Activated CD8-positive, alpha-beta memory T cell treated with anti-CD3 and anti-CD28 coated beads, Interleukin-2, amount 50 U/mL, for 24 hours (primary cell): ENCODE measurements at regions not wholly inside any gene's neighbourhood (a gene's known extent, or its start where the extent isn't known, plus 50 kb on each side); places are given as distances from the start of the nearest gene placed in this dataset.
"Not testable (repeated sequence)": the region's sequence is repeated elsewhere in the genome, so short reads cannot be mapped to it uniquely, and the experiment has no call there.

ENCODE experiments used
- DNase-seq: peaks from one replicate; pipeline ENCODE4 v3.0.0-alpha.2; 2020; ENCODE audit errors: extremely low read depth

DNA sequence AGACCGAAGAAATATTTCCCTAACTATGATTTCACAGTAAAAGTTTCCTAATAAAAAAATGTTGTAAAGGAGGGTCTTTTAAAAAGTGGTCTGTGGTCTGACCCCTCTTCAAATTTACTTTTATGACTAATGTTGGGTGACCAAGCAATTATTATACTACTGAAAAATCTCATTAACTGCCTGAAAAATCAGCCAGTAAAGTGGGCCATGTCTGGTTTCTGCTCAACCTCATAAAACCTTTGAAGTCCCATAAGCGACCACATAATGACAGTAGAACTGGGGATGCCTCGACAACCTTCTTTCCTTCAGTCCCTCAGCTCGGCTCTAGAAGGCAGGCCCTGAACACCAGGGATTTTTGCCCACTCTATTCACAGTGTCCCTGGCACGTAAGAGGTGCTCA, 434.3 kb downstream of the EFNB2 start:
- DNase-seq: no peak

DNA sequence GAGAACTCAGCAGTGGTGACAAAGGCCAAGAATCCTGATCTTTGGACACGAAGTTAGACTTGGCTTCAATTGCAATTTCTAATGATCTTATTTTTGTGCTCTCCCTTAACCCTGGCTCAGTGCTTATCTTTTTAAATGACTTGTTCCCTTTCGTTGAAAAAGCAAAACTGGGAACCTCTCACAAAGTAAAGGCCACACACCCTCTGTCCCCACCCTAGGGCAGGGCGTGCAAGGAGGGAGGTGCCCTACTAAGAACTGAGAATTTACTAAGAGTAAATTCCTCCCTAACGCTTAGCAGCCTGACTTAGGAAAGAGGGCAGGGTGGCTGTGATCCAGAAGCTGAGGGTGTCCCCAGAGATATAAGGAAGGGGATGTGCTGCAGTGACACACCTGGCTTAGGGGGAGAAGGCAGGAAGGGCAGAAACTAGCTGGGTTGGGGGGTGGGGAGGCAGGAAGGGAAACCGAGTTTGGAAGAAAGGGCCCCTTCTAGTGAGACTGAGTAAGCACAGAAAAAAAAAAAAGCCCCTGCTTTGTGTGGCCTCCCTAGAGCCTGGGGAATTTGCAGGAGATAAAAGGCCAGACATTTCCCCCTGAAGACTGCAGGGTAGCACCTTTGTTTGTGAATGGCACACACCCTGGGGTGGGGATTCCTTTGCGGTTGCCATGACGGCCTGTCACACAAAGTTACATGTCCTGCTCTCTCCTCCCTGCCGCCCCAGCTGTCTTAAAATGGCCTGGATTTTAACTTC, 435.1 kb downstream of the EFNB2 start:
- DNase-seq: no peak

DNA sequence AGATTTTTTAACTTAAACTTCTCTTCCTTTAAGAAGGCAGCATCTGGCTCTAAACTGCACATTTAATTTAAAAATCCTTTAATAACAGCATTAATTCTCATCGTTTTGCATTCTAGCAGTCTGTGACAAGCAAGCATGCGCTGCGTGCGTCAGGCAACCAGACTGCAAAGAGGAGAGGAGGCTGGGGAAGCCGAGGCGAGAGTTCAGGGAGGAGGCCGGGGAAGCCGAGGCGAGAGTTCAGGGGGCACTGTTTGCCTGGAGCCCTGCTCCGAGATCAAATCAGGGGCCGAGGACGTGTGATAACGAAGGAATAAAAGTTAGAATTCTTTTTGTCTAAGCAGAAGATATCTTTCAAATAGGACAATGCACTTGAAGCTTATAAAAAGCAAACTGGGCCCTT, 435.7 kb downstream of the EFNB2 start:
- DNase-seq: no peak

DNA sequence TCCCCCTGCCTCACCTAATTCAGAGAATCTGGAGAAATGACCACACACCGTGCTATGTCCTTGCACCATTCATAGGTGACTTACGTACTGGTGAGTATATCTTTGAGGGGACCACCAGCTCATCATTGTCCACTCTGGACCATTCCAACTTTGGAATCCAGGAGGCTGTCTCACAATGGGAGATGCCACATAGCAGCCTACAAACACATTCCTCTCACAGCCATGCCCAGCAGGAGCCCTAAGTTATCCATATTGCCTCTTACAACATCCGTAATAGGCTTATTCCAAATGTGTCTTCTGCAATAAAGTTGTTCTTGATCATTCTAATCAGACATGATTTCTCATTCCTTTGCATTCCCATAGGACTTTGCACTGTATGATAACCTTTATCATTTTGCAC, 436.7 kb downstream of the EFNB2 start:
- DNase-seq: no peak

DNA sequence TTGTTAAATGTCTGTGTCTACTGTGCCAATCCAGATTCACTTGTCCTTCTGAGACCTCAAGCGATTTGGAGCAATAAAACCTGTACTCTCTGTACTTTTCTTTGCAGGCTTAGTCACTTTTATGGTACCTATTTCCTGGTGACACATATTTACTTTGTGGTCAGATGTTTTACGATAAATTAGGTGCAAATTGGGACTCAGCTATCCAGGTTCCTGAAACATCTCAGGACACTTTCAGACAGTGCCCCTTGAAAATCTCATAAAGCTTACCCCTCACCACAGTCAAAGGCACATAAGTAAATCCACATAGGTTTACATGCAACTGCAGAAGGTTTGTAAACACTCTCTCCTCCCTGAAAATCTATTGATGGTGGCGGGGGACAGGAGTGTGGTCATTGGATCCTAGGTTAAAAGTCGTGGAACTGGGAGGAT, 438.8 kb downstream of the EFNB2 start:
- DNase-seq: no peak

DNA sequence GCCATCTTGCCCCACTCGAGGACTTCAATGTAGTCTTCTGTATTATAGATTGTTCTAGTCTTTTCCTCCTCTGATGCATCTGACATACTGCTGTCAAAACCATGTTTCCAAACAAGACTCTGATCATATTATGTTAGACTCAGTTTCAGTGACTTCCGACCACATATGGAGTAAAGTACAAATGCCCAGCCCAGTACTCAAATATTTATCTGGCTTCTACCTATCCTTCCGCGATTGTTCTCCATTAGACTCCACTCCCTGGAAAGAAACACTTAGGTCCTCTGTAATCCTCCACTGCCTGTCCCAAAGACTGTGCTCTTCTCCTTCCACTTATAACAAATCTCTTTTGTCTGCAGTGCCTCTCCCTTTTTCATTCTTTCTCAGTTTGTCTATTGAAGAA, 439.5 kb downstream of the EFNB2 start:
- DNase-seq: no peak

DNA sequence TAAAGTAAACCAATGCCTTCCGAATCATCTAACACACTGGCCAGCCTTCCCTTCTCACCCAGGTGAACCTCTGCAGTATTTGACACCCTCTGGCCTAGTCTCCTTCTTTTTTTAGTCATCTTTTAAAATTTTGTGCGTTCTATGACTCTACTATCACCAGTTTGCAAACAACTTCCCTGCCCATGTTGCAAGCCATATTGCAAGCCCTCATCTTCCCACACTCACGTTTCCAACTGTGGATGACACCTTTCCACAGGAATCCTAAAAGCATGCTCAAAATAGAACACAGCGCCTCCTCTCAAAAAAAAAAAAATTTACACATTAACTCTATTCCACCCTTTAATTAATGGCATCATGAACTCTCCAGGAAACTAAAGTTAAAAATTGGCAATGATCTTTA, 440.1 kb downstream of the EFNB2 start:
- no peak for DNase-seq

DNA sequence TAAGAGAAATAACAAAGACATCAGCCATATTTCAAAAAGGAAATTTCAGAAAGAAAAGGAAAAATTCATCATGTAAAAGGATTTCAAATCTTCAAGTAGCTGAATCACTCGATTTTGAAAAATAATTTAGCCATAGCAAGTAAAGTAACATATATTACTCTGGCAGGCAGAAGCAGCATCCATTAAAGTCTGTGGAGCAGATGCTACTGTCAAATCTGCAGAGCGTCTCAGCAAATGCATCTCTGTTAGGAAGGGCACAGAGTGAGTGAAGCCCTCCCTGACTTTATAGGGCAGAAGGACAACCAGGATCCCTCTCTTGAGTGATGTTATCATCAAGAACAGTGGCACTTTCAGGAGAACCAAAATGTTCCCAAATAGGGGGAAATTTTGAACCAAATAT, 445.5 kb downstream of the EFNB2 start:
- no peak for DNase-seq

DNA sequence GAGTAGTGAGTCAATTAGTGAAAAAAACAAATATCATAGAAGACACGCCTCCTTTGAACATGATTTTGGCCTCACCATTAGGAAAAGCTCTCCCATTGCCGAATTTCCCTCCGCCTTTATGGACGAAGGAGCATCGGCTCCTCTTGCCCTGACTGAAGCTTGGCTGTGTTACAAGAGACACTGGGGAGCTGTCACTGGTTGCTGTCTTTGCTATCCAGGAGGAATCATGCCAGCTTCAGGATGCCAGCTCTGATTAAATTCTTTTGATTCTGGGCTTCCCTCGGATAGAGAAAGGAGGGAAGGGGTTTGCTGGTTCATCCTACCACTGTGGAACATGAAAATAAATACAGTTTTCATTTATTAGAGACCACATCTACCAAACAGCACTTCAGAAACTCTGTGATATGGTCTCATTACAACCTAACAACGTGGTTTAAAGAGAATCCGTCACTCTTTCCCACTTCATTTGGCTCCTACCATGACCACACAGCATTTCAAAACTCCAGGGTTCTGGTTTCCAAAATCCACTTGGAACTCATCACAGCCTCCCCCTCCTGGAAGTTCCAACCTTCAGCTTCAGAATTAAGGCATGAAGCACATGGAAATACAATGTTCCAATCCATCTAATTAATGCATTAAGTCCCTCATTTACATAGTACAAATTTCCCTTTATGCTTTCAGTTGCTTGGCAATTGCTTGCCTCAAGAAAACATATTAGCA, 446.0 kb downstream of the EFNB2 start:
- DNase-seq: no peak

DNA sequence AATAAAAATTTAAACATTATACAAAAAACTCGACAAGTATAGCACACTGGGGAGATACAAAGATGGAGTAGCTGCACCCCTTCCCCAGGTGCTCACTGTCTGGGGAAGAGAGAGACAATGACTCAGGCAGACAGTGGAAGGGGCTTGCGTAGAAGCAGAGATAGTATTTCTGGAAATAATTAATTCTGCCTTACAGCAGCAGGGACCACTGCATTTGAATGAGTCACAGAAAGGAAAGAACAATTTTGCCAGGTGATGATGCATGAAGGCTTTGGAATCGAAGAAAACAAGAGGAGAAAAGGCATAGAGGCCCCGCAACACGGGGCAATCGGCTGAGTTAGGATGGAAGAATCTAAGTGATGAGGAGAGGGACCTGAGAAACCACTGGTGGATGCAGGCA, 447.4 kb downstream of the EFNB2 start:
- DNase-seq: no peak

DNA sequence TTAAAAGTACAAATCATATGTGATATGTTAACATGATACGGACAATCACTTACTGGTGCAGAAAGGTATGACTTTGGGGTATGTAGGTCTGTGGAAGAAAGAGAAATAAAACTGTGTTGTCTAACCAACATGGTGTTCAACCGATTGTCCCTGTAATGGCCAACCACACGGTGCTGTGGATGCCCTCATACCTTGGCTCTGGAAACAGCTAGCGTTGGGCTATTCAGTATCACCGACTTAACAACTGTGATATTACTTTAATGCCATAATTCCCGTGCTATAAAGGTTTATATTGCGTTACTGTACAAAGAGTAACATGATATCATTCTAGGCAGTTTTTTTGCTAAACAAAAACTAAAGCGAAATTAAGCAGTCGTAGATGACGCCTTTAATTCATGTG, 448.3 kb downstream of the EFNB2 start:
- DNase-seq: no peak

DNA sequence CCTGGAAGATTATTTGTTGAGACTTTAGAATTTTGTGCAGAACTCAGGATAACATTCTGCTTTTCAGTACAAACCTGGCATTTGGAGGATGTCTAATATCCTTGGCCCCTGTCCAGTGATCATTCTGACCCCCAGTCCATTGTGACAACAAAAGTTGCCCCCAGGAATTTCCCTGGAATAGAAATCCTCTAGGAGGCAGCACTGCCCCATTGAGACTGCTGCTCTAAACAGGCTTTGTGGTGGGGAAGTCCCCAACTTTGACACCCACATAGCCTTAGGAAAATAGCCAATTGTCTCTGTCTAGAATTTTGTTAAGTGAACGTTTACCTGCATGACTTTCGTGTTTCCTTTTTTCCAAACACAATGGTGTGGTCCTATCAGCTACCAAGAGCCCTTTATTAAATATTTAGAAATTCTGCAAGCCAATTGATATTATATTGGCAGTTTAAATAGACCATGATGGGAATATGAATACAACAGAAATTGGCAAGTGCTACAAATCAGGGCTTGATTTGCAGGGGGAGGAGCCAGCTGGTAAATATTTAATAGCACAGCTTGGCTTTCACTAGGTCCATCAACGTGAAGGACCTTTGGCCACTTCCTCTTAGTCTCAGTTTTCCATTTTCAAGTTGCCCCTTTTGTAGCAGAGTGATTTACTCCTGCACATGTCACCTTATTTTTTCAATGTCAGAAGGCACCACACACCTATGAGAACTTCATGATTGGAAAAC, 451.7 kb downstream of the EFNB2 start:
- no peak for DNase-seq

DNA sequence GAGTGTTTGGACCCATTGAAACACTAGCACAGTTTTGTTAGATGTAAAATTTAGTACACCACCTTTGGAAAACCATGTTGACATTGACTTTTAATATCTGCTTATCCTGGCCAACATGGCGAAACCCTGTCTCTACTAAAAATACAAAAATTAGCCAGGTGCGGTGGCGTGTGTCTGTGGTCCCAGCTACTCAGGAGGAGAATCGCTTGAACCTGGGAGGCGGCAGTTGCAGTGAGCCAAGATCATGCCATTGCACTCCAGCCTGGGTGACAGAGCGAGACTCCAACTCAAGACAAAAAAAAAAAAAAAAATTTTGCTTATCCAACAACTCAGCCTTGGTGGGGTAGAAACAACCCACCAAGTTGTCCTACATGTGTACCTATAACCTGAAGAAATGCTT, 454.2 kb downstream of the EFNB2 start:
- DNase-seq: not testable (repeated sequence)

DNA sequence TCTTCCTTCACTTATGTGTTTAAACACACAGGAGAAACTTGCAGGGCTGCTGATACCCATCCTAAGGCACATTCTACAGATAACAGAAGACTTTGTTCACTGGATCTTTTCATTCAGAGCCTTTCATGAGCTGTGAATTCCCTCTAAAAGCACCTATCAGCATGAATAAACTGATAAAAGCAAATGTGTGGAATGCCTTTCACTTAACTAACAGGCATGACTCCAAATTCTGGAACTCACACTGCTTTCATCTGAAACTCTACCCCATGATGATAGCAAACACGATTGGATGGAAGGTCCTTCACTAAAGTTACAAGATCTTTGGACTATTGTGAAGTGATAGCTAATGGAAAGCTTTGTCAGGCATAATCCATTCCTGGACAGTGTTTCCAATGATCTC, 457.3 kb downstream of the EFNB2 start:
- DNase-seq: no peak

DNA sequence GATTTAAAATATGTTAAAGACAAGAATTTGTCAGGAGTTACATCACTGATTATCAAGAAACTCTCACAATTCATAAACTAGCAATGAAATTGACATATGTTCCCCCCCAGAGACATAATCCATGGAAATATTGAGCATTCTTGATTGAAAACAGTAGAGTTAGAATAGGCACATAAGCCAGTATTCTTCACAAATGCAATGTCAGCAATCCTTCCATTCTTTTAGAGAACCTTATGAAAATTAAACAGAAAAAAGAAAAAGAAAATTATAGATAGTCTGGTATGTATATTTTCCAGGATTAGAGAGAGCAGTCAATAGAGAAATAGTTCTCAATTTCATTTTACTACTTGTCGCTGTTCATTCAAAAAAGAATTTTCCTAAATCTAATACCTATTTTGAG, 458.4 kb downstream of the EFNB2 start:
- no peak for DNase-seq

DNA sequence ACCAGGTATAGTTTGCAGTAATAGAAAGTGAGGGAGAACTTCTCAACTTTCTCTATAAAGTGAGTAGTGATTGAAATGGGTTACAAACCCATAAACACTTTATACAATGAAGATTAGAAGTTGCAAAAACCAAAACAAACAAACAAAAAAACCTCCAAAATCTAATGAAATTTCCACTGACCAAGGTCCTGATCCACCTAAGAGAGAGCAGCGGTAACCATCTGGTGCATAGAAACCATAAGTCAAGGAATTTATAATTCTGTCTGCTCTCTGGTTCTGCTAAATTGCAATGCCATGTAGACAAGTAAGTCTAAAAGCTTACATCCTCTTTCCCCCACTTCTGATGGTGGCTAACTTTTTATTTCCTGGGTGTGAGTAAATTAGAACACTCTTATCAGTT, 463.4 kb downstream of the EFNB2 start:
- no peak for DNase-seq

DNA sequence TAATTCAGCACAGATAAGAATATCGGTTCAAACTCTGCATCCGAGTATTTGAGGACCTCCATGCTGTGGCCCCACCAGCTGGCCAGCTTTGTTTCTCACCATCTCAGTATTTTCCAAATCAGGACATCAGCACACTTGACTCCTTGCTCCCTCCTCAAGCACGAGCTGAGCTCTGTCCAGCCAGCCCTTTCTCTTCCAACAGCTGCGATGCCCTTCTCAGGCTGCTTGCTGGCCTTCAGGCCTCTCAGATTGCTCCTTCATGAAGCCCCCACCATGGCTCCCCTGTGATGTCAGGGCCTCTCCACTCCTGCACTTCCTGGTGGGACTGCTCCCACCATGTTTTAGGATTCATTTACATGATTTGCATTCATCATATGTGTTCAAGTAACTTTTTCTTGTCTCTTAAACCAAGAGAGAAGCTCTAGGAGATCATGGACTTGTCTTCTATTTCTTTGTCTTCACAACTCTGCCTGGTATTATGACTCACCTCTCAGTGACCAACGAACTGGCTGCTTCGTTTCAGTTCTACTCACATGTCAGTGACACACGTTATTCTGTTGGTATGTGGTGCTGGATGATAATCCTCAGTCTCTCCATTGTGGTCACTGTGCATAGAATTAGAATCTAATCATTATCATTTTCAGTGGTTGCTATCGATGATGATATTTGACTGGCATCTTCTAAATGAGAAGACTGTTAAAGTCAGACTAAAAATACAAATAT, 471.7 kb downstream of the EFNB2 start:
- no peak for DNase-seq

DNA sequence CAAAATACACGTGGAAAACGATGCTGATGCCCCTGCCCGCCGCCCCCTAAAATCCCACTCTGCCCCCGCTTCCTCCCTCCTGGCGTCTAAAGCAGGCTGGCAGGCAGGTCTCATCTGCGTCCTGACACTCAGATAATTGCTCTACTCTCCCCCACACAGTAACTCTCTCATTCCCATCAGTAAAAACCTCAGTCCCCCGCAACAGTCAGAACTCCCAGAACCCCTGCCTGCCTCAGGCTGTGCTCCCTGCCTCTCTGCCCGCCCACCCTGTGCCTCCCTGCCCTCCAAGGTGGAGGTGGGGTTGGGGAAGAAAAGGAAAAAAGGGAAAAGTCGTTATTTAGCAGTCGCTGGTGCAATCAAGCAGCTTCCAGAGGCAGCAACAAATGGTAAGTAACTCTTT, 473.7 kb downstream of the EFNB2 start:
- no peak for DNase-seq

DNA sequence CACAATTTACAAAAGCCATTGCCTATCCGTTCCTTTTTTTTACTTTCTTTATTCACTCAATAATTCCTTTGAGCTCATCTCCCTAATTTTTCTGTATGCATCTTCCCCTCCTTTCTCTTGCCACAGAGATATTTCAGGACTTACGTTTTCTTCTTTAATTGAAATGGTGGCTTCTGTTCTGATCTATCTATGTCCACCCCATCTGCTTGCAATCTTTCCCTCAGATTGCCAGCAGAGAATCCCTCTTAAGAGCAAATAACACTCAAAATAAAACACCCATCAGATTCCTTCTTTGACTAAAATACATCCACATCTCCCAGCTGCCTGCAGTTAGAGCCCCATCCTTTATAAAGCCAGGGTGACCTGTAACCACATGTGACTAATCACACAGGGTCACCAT, 478.6 kb downstream of the EFNB2 start:
- no peak for DNase-seq

DNA sequence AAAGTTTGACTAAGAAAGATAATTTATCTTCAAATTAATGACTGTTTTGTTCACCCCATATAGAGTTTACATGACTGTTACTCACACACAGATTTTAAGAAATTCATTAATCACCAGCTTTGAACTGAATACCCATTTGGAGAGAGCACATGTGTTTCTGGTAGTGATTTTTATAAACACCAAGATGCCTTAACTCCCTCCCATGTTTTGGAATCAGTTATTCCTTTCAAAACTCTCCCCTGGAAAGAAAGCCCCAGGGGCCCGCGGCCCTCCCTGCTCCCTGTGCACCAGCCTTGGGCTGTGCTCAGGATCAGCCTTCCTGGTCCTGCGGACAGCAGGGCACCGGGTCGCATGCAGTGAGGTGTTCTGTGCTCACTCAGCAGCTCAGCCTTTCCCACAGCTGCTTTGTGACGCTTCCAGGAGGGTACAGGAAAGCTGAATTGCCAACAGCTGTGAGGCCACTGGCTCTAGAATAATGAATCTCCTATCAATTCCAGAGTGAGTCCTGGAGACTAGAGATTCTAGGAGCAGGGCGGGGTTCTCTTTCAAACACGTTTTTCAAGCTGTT, 483.2 kb downstream of the EFNB2 start:
- DNase-seq: no peak

DNA sequence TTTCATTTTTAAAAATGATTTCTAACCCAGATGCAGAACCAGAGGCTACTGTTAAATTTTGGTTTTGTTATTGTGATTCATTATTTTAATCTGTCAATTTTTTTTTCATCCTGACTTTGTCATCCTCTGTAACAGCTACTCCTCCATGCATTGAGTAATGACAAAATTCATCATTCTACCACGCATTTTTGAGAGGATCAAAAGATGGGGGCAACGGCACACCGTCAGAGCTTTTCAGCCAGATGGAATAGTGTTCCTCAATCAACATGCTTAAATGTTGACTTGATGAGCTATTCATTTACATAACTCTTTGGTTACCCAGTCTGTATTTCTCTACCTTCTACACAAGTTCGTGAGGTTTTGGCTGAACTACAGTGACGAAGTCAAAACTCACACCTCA, 486.3 kb downstream of the EFNB2 start:
- DNase-seq: no peak

DNA sequence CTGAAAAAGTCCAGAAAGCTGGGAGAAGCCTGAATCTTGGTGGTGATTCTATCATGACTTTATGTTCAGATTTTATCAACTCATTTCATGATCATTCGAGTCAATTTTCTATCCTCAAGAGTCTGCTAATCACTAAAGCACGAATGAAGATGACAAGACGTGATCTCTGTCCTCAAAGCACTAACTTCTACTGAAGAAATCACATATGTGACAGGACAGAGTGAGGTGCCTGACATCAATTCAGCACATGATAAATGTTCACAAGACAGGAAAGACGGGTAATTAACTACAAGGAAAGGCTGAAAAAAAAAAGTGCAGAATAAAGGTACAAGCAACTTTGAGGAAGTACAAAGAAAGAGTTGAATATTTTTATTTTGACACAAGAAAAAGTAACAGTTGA, 487.1 kb downstream of the EFNB2 start:
- DNase-seq: no peak
